ENCODE measurements at regions not wholly inside any gene's neighbourhood (a gene's known extent, or its start where the extent isn't known, plus 50 kb on each side); places are given as distances from the start of the nearest gene placed in this dataset.
A peak's percentile ranks its signal among the peaks of the same experiment; 100 is the strongest.
"Not testable (repeated sequence)": the region's sequence is repeated elsewhere in the genome, so short reads cannot be mapped to it uniquely, and the experiment has no call there.

DNA sequence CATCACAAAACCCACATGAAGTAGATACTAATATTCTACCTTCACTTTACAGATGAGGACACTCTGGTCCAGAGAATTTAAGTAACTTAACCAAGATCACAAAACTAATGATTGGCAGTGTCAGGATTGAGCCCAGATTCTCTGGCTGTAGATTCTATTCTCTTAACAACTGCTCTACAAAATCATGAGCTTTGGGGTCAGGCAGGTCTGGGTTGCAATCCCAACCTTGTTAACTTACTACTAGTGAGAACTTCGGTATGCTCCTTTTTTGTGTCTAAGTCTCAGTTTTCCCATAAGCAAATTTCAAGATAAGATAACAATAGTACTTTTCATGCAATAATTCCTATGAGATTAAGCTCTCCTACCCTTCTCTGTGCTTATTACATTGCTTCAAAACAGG is 127.5 kb downstream of the SPDYE17 start:
- H3K9me3 Mint-ChIP-seq; H3K36me3 Mint-ChIP-seq; H3K4me1 Mint-ChIP-seq; ATAC-seq; H3K4me3 Mint-ChIP-seq; H3K27me3 Mint-ChIP-seq (ENCODE audit: low read depth); DNase-seq (ENCODE audit: low spot score); H3K27ac Mint-ChIP-seq; CTCF ChIA-PET; POLR2A ChIA-PET: not testable (repeated sequence)

- POLR2A ChIA-PET; H3K4me1 Mint-ChIP-seq; DNase-seq (ENCODE audit: low spot score); H3K27ac Mint-ChIP-seq; H3K4me3 Mint-ChIP-seq; H3K9me3 Mint-ChIP-seq; H3K36me3 Mint-ChIP-seq; CTCF ChIA-PET; ATAC-seq; H3K27me3 Mint-ChIP-seq (ENCODE audit: low read depth): not testable (repeated sequence)
These were observed 130.0 kb downstream of the SPDYE17 start for GRCh38 chr7:76901944-76902710.

- POLR2A ChIA-PET; ATAC-seq; CTCF ChIA-PET; DNase-seq (ENCODE audit: low spot score); H3K36me3 Mint-ChIP-seq; H3K9me3 Mint-ChIP-seq; H3K27ac Mint-ChIP-seq; H3K4me1 Mint-ChIP-seq; H3K4me3 Mint-ChIP-seq; H3K27me3 Mint-ChIP-seq (ENCODE audit: low read depth): not testable (repeated sequence)
These were observed 133.4 kb downstream of the SPDYE17 start for GRCh38 chr7:76898807-76899206.

- H3K27ac Mint-ChIP-seq; POLR2A ChIA-PET; DNase-seq (ENCODE audit: low spot score); H3K4me1 Mint-ChIP-seq; H3K9me3 Mint-ChIP-seq; H3K4me3 Mint-ChIP-seq; H3K36me3 Mint-ChIP-seq; H3K27me3 Mint-ChIP-seq (ENCODE audit: low read depth); CTCF ChIA-PET; ATAC-seq: not testable (repeated sequence)
These were observed 135.2 kb downstream of the SPDYE17 start for GRCh38 chr7:76897007-76897406.

DNA sequence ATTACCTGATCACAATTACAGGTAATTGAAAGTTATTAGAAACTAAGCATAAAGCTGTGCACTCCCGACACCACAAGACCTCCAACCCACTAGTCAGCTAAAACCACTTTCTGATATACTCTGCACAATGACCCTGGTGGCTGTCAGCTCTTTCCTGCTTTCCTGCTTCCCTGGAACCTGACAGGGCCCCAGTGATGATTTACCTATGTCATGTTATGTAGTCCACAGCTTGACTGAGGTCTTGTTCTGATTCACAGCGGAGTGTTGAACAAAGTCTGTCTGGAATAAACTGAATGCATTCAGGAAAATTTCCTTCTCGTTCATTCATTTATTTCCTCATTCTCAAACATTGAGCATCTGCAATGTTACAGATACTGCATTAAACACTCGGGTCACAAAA is 136.5 kb downstream of the SPDYE17 start:
- H3K9me3 Mint-ChIP-seq; H3K4me1 Mint-ChIP-seq; DNase-seq (ENCODE audit: low spot score); CTCF ChIA-PET; ATAC-seq; H3K36me3 Mint-ChIP-seq; H3K27me3 Mint-ChIP-seq (ENCODE audit: low read depth); POLR2A ChIA-PET; H3K4me3 Mint-ChIP-seq; H3K27ac Mint-ChIP-seq: not testable (repeated sequence)

- CTCF ChIA-PET; H3K27me3 Mint-ChIP-seq (ENCODE audit: low read depth); DNase-seq (ENCODE audit: low spot score); POLR2A ChIA-PET; H3K36me3 Mint-ChIP-seq; H3K4me3 Mint-ChIP-seq; H3K27ac Mint-ChIP-seq; H3K9me3 Mint-ChIP-seq; H3K4me1 Mint-ChIP-seq; ATAC-seq: not testable (repeated sequence)
These were observed 140.4 kb downstream of the SPDYE17 start for GRCh38 chr7:76891771-76892170.

- H3K27me3 Mint-ChIP-seq (ENCODE audit: low read depth); CTCF ChIA-PET; ATAC-seq; POLR2A ChIA-PET; H3K27ac Mint-ChIP-seq; DNase-seq (ENCODE audit: low spot score); H3K4me3 Mint-ChIP-seq; H3K9me3 Mint-ChIP-seq; H3K36me3 Mint-ChIP-seq: not testable (repeated sequence)
- peaks cover 20% of the 10 kb centered on the region for H3K4me1 Mint-ChIP-seq
These were observed 152.3 kb downstream of the SPDYE17 start for GRCh38 chr7:76879733-76880288.

GRCh38 chr7:76875760-76876159 is 156.4 kb downstream of the SPDYE17 start:
- peaks cover 12% of the 10 kb centered on the region for H3K4me1 Mint-ChIP-seq
- H3K27me3 Mint-ChIP-seq (ENCODE audit: low read depth); CTCF ChIA-PET; DNase-seq (ENCODE audit: low spot score); H3K9me3 Mint-ChIP-seq; POLR2A ChIA-PET; H3K36me3 Mint-ChIP-seq; H3K4me3 Mint-ChIP-seq; H3K27ac Mint-ChIP-seq: not testable (repeated sequence)
- ATAC-seq, result peak; percentile 80

DNA sequence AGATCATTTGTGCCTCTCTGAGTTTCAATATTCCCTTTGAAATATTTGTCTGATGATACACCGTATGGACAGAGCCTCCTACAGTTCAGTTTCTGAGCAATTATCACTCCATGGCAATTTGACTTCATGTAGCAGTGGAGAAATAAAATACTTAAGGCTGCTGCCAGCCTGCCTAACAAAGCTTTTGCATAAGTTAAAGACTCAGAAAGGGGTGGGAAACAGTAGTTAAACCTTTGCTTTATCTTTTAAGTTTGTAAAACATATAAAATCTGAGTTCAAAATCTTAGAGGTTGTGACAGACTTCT is 161.7 kb downstream of the SPDYE17 start:
- H3K27ac Mint-ChIP-seq; H3K27me3 Mint-ChIP-seq (ENCODE audit: low read depth); H3K4me3 Mint-ChIP-seq; POLR2A ChIA-PET; CTCF ChIA-PET; H3K9me3 Mint-ChIP-seq; H3K36me3 Mint-ChIP-seq; DNase-seq (ENCODE audit: low spot score): not testable (repeated sequence)
- ATAC-seq, result peak; percentile 20; the same call in 1 of the 2 replicates
- peaks cover 11% of the 10 kb centered on the region for H3K4me1 Mint-ChIP-seq

- POLR2A ChIA-PET; H3K36me3 Mint-ChIP-seq; H3K9me3 Mint-ChIP-seq; H3K27me3 Mint-ChIP-seq (ENCODE audit: low read depth); CTCF ChIA-PET; H3K27ac Mint-ChIP-seq; H3K4me3 Mint-ChIP-seq; ATAC-seq; DNase-seq (ENCODE audit: low spot score): not testable (repeated sequence)
- peaks cover 11% of the 10 kb centered on the region for H3K4me1 Mint-ChIP-seq
These were observed 164.7 kb downstream of the SPDYE17 start for GRCh38 chr7:76867364-76867889.

- POLR2A ChIA-PET; H3K36me3 Mint-ChIP-seq; H3K4me1 Mint-ChIP-seq; DNase-seq (ENCODE audit: low spot score); H3K4me3 Mint-ChIP-seq; H3K27ac Mint-ChIP-seq; H3K27me3 Mint-ChIP-seq (ENCODE audit: low read depth); CTCF ChIA-PET; H3K9me3 Mint-ChIP-seq: not testable (repeated sequence)
- peak; percentile 52 for ATAC-seq
These were observed 168.9 kb downstream of the SPDYE17 start for GRCh38 chr7:76863150-76863773.

DNA sequence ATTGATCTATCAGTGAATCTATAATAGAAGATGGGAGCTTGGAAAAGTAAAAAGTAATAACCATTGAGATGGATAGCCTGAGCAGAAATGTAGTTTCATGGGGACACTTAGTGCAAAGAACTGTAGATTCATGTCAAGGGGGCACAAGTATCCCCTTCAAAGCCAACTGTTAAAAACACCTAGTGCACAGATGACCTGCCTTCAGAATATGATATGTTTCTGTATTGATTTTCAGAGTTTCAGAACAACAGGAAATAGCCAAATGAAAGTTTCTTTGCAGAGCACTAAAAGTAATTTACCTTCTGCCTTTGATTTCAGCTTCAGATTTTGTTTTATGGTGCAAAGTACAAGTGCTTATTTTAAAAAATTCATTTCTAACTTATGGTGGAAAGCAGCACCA is 169.9 kb downstream of the SPDYE17 start:
- H3K4me1 Mint-ChIP-seq; H3K9me3 Mint-ChIP-seq; H3K36me3 Mint-ChIP-seq; POLR2A ChIA-PET; ATAC-seq; DNase-seq (ENCODE audit: low spot score); H3K27me3 Mint-ChIP-seq (ENCODE audit: low read depth); CTCF ChIA-PET; H3K4me3 Mint-ChIP-seq; H3K27ac Mint-ChIP-seq: not testable (repeated sequence)

GRCh38 chr7:76859933-76860332 is 172.2 kb downstream of the SPDYE17 start:
- ATAC-seq; H3K36me3 Mint-ChIP-seq; H3K9me3 Mint-ChIP-seq; H3K27ac Mint-ChIP-seq; H3K4me1 Mint-ChIP-seq; H3K4me3 Mint-ChIP-seq; H3K27me3 Mint-ChIP-seq (ENCODE audit: low read depth); CTCF ChIA-PET; POLR2A ChIA-PET; DNase-seq (ENCODE audit: low spot score): not testable (repeated sequence)

Data from WTC11 (cell line).